Inferior parietal cortex (tissue), 1 donor: ENCODE measurements at regions not wholly inside any gene's neighbourhood (a gene's known extent, or its start where the extent isn't known, plus 50 kb on each side); places are given as distances from the start of the nearest gene placed in this dataset.
A peak's percentile ranks its signal among the peaks of the same experiment; 100 is the strongest.
"Not testable (repeated sequence)": the region's sequence is repeated elsewhere in the genome, so short reads cannot be mapped to it uniquely, and the experiment has no call there.

ENCODE experiments used
- DNase-seq: peaks from one replicate; pipeline ENCODE4 v3.0.0-alpha.2; 2016; ENCODE audit errors: extremely low spot score

DNA sequence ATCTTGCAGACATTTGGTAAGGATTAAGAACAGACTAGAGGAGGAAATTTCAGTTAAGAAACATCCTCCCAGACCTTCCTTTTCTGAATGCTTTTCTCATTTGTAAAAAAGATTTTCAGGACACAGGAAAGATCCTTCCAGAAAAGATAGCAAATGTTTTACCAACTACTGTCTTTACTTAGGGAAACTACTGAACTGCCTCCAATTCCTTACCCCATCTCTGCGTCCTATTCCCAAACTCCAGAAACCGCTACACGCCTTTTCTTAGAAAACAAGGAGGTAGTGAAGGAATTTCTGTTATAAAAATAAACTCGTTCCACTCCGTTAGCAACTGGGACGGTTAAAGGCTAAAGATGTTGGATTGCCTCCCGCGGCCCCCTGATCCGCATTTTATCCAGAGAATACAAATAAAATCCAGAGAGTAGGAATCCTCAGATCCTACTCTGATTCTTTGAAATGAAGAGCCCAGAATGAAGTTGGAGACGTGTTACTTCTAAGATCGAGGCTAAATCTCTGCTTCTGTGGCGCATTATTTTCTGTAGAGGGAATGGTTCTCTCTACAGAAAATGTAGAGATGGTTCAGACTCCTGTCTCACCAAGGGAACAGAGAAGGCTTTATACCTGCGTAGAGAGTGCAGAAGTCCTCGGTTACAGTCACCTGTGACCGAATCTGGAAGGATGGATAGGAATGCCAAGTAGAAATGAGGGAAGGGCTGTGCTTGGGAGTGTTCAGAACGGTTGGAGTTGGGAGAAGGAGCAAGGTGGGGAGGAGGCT is 133.0 kb downstream of the GPX5 start:
- DNase-seq, result peak; percentile 48

DNA sequence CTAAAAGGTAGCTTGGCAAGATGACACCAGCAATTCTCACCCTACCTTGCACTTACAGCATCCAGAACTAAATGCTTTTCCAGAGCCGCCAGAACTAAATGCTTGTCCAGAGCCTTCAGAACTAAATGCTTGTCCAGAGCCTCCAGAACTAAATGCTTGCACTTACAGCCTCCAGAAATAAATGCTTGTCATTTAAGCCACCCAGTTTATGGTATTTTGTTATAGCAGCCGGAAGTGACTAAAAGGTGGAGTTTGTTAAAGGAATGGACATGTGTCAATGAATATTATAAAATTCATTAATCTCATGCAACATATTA is 133.5 kb downstream of the GPX5 start:
- DNase-seq, result no peak

DNA sequence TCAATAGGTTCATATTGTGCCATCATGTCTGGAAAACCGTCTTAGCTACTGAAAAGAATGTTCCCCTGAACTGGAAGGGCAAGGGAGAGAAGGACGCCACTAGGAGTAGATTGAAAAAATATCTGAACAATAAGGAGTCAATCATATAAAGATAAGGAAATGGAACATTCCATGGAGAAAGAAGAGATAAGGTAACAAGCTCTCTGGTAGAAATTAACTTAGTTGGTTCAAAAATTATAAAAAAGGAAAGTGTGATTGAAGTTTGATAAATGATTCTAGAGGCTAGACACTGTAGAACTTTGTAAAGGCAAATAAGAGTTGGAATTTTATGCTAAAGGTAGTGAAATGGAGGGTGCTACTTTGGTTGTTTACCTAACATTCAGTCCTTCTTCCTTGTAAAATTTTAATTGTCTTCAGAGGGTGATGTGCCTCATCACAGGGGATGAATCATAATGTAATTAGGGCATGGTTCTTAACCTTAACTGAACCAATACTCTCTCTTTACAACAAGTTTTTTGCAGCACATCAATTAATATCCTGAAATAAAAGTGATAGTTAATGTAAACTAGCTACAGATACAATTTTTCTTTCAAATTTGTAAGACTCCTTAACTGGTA is 135.5 kb downstream of the GPX5 start:
- no peak for DNase-seq

DNA sequence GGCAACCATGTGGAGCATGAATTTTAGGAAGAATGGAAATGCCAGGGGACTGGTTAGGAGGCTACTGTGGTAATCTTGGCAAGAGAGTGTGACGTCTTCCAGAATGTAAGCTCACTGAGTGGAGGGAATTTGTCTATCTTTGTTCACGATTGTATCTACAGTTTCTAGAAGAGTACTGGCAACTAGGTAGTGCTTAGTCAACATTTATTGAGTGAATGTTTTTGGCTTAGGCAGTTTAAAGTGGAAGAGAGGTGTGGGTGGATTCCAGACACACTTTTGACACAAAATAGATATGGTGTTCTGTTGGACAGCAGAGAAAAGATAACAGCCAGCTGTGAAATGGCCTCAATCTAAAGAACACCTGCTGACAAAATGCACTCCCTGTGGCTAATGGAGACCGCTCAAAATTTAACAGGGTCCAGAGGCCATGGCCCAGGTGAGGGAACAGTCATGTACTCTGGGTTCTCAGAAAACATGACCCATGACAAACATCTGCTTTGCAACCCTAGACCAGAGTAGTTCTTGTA is 139.3 kb downstream of the GPX5 start:
- no peak for DNase-seq

DNA sequence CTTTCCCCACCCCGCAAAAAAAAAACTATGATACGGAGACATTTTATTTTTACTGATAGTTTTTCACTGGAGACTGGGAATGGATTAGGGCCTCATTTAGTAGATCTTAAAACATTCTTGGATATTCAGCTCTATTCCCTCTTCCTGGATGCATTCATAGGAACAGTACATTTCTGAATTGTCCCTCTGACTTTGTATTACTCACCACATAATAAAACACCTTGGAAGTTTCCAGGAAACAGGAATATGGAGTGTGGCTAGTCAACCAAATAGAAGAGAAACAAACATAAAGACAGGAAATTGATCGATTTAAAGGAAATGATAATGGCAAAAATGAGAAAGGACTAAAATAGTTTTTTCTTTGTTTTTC is 147.7 kb downstream of the GPX5 start:
- no peak for DNase-seq

DNA sequence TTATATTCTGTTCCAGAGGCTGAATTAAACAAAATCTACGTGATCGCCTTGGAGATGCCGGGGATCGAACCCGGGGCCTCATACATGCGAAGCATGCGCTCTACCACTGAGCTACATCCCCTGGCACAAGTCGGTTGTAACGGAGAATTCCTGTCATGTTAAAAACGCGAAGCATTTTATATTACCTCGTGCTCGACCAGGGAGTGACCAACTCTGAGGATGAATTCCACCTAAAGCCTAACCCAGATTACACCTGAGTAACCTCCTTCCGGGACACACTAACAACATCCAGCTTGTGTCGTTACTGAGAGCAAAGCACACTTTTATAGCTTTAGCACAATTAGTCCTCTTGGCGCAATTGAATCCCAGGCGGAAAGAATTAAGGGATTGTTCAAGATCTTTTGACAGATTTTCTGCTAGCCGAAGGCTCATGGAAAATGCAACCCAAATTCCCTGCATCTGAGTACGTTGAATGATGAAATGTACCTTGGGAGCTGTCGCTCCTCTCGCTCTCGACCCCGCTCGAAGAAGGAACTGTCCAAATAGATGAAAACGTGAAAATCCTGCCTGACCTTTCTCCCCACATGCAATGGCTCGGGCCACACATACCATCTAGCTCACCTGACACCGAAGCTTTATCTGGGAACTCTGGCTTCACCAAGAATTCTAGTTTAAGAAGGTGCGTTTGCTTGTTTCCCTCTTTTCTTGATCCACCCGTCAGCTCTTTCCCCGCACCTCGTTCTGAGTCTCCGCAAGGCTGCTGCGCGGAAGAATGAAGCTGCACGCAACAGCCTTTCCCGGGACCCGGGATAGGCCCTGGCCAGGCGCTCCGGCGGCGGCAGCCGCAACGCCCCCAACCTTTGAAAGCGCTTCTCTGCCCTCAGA is 148.3 kb downstream of the GPX5 start:
- DNase-seq, result peak; percentile 75

DNA sequence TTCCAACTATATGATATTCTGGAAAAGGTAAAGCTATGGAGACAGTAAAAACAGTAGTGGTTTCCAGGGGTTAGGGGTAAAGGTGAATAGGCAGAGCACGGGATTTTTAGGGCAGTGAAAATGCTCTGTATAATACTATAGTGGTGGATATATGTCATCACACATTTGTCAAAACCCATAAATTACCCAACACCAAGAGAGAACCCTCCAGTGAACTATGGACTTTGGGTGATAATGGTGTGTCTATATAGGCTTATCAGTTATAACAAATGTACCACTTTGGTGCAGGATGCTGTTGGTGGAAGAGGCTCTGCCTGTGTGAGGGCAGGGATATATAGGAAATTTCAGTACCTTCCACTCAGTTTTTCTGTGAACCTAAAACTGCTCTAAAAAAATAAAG is 149.9 kb downstream of the GPX5 start:
- DNase-seq, result no peak

DNA sequence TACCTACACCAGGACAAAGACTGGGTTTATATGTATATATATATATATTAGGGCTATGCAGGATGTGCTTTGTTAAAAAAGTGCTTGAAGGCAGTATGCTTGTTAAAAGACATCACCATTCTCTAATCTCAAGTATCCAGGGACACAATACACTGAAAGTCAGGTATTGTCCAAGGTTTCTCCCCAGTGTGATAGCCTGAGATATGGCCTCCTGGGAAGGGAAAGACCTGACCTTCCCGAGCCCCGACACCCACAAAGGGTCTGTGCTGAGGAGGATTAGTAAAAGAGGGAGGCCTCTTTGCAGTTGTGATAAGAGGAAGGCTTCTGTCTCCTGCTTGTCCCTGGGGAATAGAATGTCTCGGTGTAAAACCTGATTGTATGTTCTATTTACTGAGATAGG is 156.9 kb downstream of the GPX5 start:
- DNase-seq, result no peak

DNA sequence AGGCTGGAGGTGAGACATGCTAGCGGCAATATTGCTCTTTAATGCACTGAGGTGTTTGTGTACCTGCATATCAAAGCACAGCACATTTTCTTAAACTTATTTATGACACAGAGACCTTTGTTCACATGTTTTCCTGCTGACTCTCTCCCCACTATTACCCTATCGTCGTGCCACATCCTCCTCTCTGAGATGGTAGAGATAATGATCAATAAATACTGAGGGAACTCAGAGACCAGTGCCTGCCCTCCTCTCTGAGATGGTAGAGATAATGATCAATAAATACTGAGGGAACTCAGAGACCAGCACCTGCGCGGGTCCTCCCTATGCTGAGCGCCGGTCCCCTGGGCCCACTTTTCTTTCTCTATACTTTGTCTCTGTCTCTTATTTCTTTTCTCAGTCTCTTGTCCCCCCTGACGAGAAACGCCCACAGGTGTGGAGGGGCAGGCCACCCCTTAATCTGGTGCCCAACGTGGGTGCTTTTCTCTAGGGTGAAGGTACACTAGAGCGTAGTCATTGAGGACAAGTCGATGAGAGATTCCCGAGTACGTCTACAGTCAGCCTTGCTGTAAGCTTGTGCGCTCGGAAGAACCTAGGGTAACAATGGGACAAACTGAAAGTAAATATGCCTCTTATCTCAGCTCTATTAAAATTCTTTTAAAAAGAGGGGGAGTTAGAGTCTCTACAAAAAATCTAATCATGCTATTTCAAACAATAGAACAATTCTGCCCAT is 157.4 kb downstream of the GPX5 start:
- not testable (repeated sequence) for DNase-seq

DNA sequence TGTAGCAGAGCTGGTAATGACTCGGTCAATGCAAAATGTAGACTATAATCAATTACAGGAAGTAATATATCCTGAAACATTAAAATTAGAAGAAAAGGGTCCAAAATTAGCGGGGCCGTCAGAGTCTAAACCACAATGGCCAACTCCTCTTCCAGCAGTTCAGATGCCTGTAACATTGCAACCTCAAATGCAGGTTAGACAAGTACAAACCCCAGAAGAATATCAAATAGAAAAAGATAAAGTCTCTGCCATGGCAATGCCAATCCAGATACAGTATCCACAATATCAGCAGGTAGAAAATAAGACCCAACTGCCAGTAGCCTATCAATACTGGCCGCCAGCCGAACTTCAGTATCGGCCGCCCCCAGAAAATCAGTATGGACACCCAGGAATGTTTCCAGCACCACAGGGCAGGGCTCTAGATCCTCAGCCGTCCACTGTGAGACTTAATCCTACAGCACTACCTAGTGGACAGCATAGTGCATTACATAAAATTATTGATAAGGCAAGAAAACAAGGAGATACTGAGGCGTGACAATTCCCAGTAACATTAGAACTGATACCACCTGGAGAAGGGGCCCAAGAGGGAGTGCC is 158.4 kb downstream of the GPX5 start:
- peak; percentile 48 for DNase-seq

DNA sequence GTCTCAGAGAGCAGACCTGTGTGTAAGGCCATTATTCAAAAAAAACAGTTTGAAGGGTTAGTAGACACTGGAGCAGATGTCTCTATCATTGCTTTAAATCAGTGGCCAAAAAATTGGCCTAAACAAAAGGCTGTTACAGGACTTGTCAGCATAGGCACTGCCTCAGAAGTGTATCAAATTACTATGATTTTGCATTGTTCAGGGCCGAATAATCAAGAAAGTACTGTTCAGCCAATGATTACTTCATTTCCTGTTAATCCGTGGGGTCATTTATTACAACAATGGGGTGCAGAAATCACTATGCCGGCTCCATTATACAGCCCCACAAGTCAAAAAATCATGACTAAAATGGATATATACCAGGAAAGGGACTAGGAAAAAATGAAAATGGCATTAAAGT is 160.3 kb downstream of the GPX5 start:
- not testable (repeated sequence) for DNase-seq

DNA sequence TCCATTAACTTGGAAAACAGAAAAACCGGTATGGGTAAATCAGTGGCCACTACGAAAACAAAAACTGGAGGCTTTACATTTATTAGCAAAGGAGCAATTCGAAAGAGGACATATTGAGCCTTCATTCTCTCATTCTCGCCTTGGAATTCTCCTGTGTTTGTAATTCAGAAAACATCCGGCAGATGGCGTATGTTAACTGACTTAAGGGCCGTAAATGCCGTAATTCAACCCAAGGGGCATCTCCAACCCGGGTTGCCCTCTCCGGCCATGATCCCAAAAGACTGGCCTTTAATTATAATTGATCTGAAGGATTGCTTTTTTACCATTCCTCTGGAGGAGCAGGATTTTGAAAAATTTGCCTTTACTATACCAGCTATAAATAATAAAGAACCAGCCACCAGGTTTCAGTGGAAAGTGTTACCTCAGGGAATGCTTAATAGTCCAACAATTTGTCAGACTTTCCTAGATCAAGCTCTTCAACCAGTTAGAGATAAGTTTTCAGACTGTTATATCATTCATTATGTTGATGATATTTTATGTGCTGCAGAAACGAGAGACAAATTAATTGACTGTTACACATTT is 160.9 kb downstream of the GPX5 start:
- peak; percentile 92 for DNase-seq

DNA sequence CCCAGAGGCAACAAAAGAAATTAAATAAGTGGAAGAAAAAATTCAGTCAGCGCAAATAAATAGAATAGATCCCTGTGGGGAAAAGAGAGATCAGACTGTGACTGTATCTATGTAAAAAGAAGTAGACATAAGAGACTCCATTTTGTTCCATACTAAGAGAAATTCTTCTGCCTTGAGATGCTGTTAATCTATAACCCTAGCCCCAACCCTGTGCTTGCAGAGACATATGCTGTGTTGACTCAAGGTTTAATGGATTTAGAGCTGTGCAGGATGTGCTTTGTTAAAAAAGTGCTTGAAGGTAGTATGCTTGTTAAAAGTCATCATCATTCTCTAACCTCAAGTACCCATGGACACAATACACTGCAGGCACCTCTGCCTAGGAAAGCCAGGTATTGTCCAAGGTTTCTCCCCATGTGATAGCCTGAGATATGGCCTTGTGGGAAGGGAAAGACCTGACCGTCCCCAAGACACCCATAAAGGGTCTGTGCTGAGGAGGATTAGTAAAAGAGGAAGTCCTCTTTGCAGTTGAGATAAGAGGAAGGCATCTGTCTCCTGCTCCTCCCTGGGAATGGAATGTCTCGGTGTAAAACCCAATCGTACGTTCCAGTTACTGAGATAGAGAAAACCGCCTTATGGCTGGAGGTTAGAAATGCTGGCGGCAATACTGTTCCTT is 161.8 kb downstream of the GPX5 start:
- DNase-seq, result not testable (repeated sequence)

DNA sequence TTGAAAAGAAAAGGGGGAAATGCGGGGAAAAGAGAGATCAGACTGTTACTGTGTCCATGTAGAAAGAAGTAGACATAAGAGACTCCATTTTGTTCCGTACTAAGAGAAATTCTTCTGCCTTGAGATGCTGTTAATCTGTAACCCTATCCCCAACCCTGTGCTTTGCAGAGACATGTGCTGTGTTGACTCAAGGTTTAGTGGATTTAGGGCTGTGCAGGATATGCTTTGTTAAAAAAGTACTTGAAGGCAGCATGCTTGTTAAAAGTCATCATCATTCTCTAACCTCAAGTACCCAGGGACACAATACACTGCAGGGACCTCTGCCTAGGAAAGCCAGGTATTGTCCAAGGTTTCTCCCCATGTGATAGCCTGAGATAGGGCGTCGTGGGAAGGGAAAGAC is 166.3 kb downstream of the GPX5 start:
- not testable (repeated sequence) for DNase-seq

DNA sequence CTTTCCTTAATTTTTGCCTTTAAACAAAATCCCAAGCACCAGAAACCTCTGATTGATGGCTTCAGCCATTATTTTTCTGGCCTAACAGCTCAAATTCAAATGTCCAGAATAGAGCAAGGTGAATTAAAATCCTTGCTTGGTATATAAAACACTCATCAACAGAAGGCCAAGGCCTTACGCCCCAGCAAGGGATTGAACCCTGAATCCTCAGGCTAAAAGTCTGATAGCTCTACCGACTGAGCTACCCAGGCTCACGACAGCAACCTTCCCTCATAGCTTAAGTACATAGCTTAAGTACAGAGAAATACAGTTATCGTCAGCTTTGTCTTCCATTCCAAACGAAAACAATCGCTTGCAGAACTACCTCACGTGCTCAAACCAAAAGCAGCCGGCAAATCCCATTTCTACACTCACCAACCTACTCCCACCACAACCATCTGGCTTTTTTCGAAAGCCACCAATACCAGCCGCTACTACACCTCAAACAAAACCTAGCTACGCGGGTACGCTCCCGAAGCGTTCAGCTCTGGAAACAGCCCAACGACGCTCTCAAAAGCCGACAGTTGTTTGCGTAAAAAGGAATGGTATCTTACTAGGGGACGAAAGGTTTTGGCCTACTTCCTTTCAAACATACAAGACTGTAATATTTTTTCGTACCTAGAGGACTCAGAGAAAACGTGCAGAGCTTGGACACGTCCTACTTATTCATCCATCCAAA is 167.5 kb downstream of the GPX5 start:
- DNase-seq, result no peak

DNA sequence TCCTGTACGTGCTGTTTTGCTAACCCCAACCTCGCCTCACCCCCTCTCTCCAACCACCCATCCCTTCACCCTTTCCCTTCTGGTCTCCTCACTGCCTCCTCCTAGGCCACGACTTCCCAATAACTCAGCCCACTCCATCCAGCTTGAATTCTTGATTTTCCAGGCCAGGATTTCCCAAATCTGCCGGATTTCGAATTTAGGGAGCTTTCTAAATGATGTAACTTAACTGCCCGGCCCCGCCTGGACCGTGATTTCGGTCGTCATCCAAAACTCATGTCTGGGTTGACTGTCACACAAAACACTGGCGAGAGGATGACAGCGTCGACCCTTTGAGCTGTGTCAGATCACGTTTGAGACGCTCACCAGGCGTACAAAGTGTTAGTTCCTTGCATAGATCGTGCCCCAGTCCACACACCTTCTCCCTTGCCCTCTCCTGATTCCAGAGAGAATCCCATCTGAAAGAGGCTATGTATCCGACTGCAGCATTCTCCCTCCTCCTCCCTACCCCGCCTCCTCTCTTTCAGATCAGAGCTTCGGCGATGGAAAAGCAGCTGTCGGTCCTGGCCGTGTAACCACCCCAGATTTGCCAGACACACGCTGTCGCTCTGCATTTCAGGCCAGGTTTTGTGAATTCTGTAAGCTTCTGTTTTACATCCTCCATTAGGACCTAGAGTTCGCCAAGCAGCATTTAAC is 168.2 kb downstream of the GPX5 start:
- DNase-seq, result no peak

DNA sequence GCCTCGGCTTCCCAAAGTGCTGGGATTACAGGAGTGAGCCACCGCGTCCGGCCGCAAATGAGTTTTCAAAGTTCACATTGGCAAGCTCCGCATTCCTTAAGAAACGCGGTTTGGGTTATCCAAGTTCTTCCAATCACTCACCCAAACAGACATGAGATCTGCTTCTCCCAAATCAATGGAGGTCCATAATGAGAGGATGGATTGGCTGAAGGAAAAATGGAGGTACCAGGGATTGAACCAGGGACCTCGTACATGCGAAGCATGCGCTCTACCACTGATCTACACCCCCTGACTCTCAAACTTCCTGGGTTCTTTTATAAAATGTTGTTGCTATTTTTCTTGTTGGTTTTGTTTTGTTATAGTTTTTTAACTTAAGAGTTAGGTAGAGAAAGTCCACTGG is 170.0 kb downstream of the GPX5 start:
- DNase-seq, result no peak

DNA sequence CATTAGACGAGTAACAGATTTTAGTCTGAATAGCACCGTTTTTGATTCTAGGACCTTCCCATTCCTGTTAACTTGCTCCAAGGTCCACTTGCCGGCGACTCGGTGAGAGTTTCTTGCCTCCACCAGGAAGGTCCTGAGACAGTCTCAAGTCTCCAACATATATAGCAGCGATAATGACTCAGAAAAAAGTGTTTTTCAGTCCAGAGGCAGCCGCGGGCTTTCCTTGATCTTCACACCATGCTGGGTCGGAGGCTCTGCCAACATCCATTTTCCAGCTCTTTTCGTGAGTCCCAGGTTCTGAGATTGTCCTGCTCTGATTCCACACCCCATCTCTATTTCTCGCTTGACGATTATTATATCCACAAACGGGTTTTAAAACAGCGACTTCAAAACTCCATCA is 170.5 kb downstream of the GPX5 start:
- no peak for DNase-seq

DNA sequence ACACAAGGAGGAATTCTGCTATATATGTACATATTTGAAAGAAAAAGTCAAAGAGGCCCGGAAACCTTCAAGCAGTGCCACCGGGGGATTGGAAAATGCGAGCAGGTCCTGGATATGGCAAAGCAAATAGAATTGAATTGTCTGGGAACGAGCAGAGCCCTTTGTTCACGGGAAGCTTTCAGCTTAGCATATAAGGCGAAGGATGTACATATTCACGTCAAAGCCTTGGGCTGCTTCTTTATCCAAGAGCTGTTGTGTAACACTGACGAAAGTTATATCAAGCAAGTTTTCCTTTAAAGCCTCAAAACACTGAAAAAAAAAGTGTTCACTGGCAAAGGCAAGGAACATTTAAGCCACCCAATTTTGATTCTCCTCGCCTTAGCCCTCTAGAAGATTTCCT is 171.0 kb downstream of the GPX5 start:
- no peak for DNase-seq
